H9 (cell line): ENCODE measurements at regions not wholly inside any gene's neighbourhood (a gene's known extent, or its start where the extent isn't known, plus 50 kb on each side); places are given as distances from the start of the nearest gene placed in this dataset.

Experiments
- DNase-seq: peaks from one replicate; pipeline ENCODE4 v3.0.0-alpha.2; 2017
- H2AFZ ChIP-seq: one replicate; pipeline ENCODE4 v1.6.1; 2013; ENCODE audit warnings: mild to moderate bottlenecking, low read length, control low read depth, moderate library complexity
- H2AK5ac ChIP-seq: 2 replicates; pipeline ENCODE4 v1.6.1; 2013; ENCODE audit warnings: low read length, control low read depth, mixed read lengths; ENCODE audit not compliant: insufficient read length
- H2BK120ac ChIP-seq: one replicate; pipeline ENCODE4 v1.6.1; 2013; ENCODE audit warnings: low read depth, mild to moderate bottlenecking, low read length, control low read depth, inconsistent platforms; ENCODE audit not compliant: poor library complexity, severe bottlenecking
- H2BK12ac ChIP-seq: 2 replicates; pipeline ENCODE4 v1.6.1; 2013; ENCODE audit warnings: low read length, control low read depth, mixed read lengths, low read depth; ENCODE audit not compliant: insufficient read length
- H2BK15ac ChIP-seq: 2 replicates; pipeline ENCODE4 v1.6.1; 2013; ENCODE audit warnings: low read depth, low read length, control low read depth
- H2BK20ac ChIP-seq: one replicate; pipeline ENCODE4 v1.6.1; 2013; ENCODE audit warnings: low read depth, mild to moderate bottlenecking, low read length, control low read depth, inconsistent platforms; ENCODE audit not compliant: poor library complexity, severe bottlenecking
- H2BK5ac ChIP-seq: 2 replicates; pipeline ENCODE4 v1.6.1; 2013; ENCODE audit warnings: low read length, control low read depth, mixed read lengths; ENCODE audit not compliant: insufficient read length
- H3K14ac ChIP-seq: 2 replicates; pipeline ENCODE4 v1.6.1; 2013; ENCODE audit warnings: low read length, control low read depth; ENCODE audit not compliant: insufficient read depth
- H3K18ac ChIP-seq: 2 replicates; pipeline ENCODE4 v1.6.1; 2013; ENCODE audit warnings: low read depth, mild to moderate bottlenecking, mixed read lengths, low read length, control low read depth; ENCODE audit not compliant: insufficient read length
- H3K23ac ChIP-seq: 2 replicates; pipeline ENCODE4 v1.6.1; 2013; ENCODE audit warnings: low read length, control low read depth, mixed read lengths, low read depth; ENCODE audit not compliant: insufficient read length
- H3K23me2 ChIP-seq: 2 replicates; pipeline ENCODE4 v1.6.1; 2013; ENCODE audit warnings: low read depth, mild to moderate bottlenecking, mixed read lengths, low read length, control low read depth; ENCODE audit not compliant: insufficient read length, poor library complexity, severe bottlenecking
- H3K27ac ChIP-seq: 2 replicates; pipeline ENCODE4 v1.5.1; 2013; ENCODE audit warnings: low read length, control low read depth, mixed read lengths, low read depth; ENCODE audit not compliant: insufficient read length
- H3K27me3 ChIP-seq: 2 replicates; pipeline ENCODE4 v1.6.1; 2013; ENCODE audit warnings: low read length, control low read depth, inconsistent platforms; ENCODE audit not compliant: insufficient read depth
- H3K4ac ChIP-seq: 2 replicates; pipeline ENCODE4 v1.6.1; 2013; ENCODE audit warnings: low read depth, mild to moderate bottlenecking, control low read depth, inconsistent platforms, low read length, moderate library complexity
- H3K4me1 ChIP-seq: 2 replicates; pipeline ENCODE4 v1.6.1; 2013; ENCODE audit warnings: low read length, control low read depth, inconsistent platforms; ENCODE audit not compliant: insufficient read depth
- H3K4me2 ChIP-seq: 2 replicates; pipeline ENCODE4 v1.6.1; 2013; ENCODE audit warnings: low read length, control low read depth, mixed read lengths; ENCODE audit not compliant: insufficient read length, insufficient read depth
- H3K56ac ChIP-seq: 2 replicates; pipeline ENCODE4 v1.6.1; 2013; ENCODE audit warnings: low read depth, mild to moderate bottlenecking, mixed read lengths, low read length, control low read depth; ENCODE audit not compliant: insufficient read length
- H3K79me1 ChIP-seq: 2 replicates; pipeline ENCODE4 v1.6.1; 2013; ENCODE audit warnings: low read depth, mild to moderate bottlenecking, moderate library complexity, low read length, control low read depth, inconsistent platforms; ENCODE audit not compliant: insufficient read depth, poor library complexity, severe bottlenecking
- H3K79me2 ChIP-seq: 2 replicates; pipeline ENCODE4 v1.6.1; 2013; ENCODE audit warnings: low read length, control low read depth, inconsistent platforms; ENCODE audit not compliant: insufficient read depth
- H3K9ac ChIP-seq: 2 replicates; pipeline ENCODE4 v1.6.1; 2013; ENCODE audit warnings: low read length, control low read depth, mixed read lengths; ENCODE audit not compliant: insufficient read length; ENCODE audit errors: extremely low read depth
- H3K9me3 ChIP-seq: one replicate; pipeline ENCODE4 v1.6.1; 2013; ENCODE audit warnings: low read depth, low read length, inconsistent platforms; ENCODE audit not compliant: control insufficient read depth
- H3T11ph ChIP-seq: one replicate; pipeline ENCODE4 v1.6.1; 2013; ENCODE audit warnings: mild to moderate bottlenecking, low read length, control low read depth, inconsistent platforms
- H4K20me1 ChIP-seq: one replicate; pipeline ENCODE4 v1.6.1; 2013; ENCODE audit not compliant: control insufficient read depth, insufficient read length, insufficient read depth
- H4K5ac ChIP-seq: 2 replicates; pipeline ENCODE4 v1.6.1; 2013; ENCODE audit warnings: low read depth, mild to moderate bottlenecking, mixed read lengths, low read length, control low read depth; ENCODE audit not compliant: insufficient read length
- H4K8ac ChIP-seq: replicated peaks from 2 replicates; pipeline ENCODE4 v1.6.1; 2013; ENCODE audit warnings: low read length, control low read depth, mixed read lengths, low read depth; ENCODE audit not compliant: insufficient read length
- H4K91ac ChIP-seq: 2 replicates; pipeline ENCODE4 v1.6.1; 2013; ENCODE audit warnings: low read depth, mild to moderate bottlenecking, moderate library complexity, mixed read lengths, low read length, control low read depth; ENCODE audit not compliant: insufficient read length
- H3K27ac Mint-ChIP-seq, 3 experiments: 2 replicates in 2 of 3; 3 replicates in 1 of 3; pipeline ENCODE4 v1.8.0; 2020 to 2021; ENCODE audit warnings: mixed read lengths in 3 of 3, mild to moderate bottlenecking in 1 of 3, moderate library complexity in 1 of 3
- H3K27me3 Mint-ChIP-seq: 2 replicates; pipeline ENCODE4 v1.8.0; 2021; ENCODE audit warnings: low read depth, mild to moderate bottlenecking, moderate library complexity, mixed read lengths
- H3K36me3 Mint-ChIP-seq, 3 experiments: 2 replicates in 2 of 3; 3 replicates in 1 of 3; pipeline ENCODE4 v1.8.0; 2020 to 2021; ENCODE audit warnings: low read depth in 3 of 3, mixed read lengths in 3 of 3; ENCODE audit not compliant: insufficient read depth in 1 of 3
- H3K4me1 Mint-ChIP-seq, 2 experiments: 2 replicates each; pipeline ENCODE4 v1.8.0; 2020; ENCODE audit warnings: mixed read lengths in 2 of 2
- H3K4me3 Mint-ChIP-seq, 2 experiments: 2 replicates in 1 of 2; 3 replicates in 1 of 2; pipeline ENCODE4 v1.8.0; 2020 to 2021; ENCODE audit warnings: mild to moderate bottlenecking in 2 of 2, mixed read lengths in 2 of 2, moderate library complexity in 1 of 2
- H3K9me3 Mint-ChIP-seq, 2 experiments: 2 replicates in 1 of 2; 3 replicates in 1 of 2; pipeline ENCODE4 v1.8.0; 2020; ENCODE audit warnings: mild to moderate bottlenecking in 2 of 2, mixed read lengths in 2 of 2, moderate library complexity in 1 of 2
- WGBS: extraction: QIAGEN DNeasy Blood & Tissue Kit; methylation state at CpG from one replicate; pipeline ENCODE4 v1.1.7; 2013; ENCODE audit warnings: missing lambda C conversion rate, low lambda C conversion rate, mixed read lengths; ENCODE audit not compliant: insufficient read length; ENCODE audit errors: extremely low coverage; 5-methylcytosine and 5-hydroxymethylcytosine counted together
- TF ChIP-seq, protein P1 (sequence below): fragments of 200-600 bp; sonication (generic); conservative IDR thresholded peaks from 3 replicates; pipeline ENCODE4 v1.8.0; 2021; ENCODE audit warnings: antibody characterized with exemption, mild to moderate bottlenecking

DNA sequence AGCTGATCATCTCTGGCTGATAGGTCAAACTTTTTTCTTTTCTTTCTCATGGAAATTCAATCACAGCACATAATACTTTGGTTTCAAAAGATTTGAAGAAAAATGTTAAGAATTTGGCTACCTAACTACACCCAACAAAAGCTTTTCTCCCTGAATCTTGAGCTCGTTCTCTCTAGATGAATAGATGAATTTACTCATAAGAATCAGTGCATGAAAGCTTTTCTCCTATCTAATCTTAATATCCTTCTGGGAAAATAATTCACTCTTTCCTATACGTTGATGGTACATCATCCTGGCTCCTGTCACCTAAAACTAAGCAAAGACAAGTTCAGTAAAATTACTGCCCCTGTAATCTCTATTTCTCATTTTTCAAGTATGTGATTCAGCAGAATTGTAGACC lies 1479.1 kb downstream of the DPP10 start:
- WGBS, result no CpG with 5 or more reads among the region's 2 CpGs
- no peaks in the 10 kb centered on the region for H3K79me2 ChIP-seq
- no peaks in the 10 kb centered on the region for H3K9me3 ChIP-seq
- H3K23ac ChIP-seq, result no peak overlapping the region
- no peak overlapping the region for H3K4ac ChIP-seq
- no peak for DNase-seq
- H4K8ac ChIP-seq, result no peak overlapping the region
- H3K4me2 ChIP-seq, result no peak overlapping the region
- H3K4me1 ChIP-seq, result no peaks in the 10 kb centered on the region
- no peaks in the 10 kb centered on the region for H3K23me2 ChIP-seq
- H3K27ac ChIP-seq, result no peak overlapping the region
- Mint-ChIP-seq H3K4me1 (peaks cover 24 to 29% of the 10 kb centered on the region in 2 experiments), H3K36me3 (peaks cover 0 to 14% (median 0%) of the 10 kb centered on the region in 3 experiments; a peak in 1 of 7 replicates), H3K27ac (peak overlapping the region in 1 of 3 experiments; percentile 66; a peak in 3 of 7 replicates), H3K9me3 (peaks cover 0 to 8% of the 10 kb centered on the region in 2 experiments; a peak in 3 of 5 replicates), H3K27me3 (no peaks in the 10 kb centered on the region), H3K4me3 (no peak overlapping the region)
- no peak overlapping the region for H4K91ac ChIP-seq
- H3K9ac ChIP-seq, result no peak overlapping the region
- H3K18ac ChIP-seq, result no peak overlapping the region
- H3K14ac ChIP-seq, result no peak overlapping the region
- H2BK120ac ChIP-seq, result no peak overlapping the region
- no peak overlapping the region for H3T11ph ChIP-seq
- H2BK12ac ChIP-seq, result no peak overlapping the region
- no peaks in the 10 kb centered on the region for H3K79me1 ChIP-seq
- no peak overlapping the region for H2AFZ ChIP-seq
- H2AK5ac ChIP-seq, result no peak overlapping the region
- H4K20me1 ChIP-seq, result no peaks in the 10 kb centered on the region
- H2BK15ac ChIP-seq, result no peak overlapping the region
- no peak overlapping the region for H2BK5ac ChIP-seq
- TF ChIP-seq, protein P1, sequence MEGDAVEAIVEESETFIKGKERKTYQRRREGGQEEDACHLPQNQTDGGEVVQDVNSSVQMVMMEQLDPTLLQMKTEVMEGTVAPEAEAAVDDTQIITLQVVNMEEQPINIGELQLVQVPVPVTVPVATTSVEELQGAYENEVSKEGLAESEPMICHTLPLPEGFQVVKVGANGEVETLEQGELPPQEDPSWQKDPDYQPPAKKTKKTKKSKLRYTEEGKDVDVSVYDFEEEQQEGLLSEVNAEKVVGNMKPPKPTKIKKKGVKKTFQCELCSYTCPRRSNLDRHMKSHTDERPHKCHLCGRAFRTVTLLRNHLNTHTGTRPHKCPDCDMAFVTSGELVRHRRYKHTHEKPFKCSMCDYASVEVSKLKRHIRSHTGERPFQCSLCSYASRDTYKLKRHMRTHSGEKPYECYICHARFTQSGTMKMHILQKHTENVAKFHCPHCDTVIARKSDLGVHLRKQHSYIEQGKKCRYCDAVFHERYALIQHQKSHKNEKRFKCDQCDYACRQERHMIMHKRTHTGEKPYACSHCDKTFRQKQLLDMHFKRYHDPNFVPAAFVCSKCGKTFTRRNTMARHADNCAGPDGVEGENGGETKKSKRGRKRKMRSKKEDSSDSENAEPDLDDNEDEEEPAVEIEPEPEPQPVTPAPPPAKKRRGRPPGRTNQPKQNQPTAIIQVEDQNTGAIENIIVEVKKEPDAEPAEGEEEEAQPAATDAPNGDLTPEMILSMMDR, result no peak
- no peaks in the 10 kb centered on the region for H3K27me3 ChIP-seq
- H2BK20ac ChIP-seq, result no peak overlapping the region
- H4K5ac ChIP-seq, result no peak overlapping the region
- H3K56ac ChIP-seq, result no peak overlapping the region
